NCI-H1105 treated with DMSO at 0.1 percent for 48 hours (cell line): ENCODE measurements at regions not wholly inside any gene's neighbourhood (a gene's known extent, or its start where the extent isn't known, plus 50 kb on each side); places are given as distances from the start of the nearest gene placed in this dataset.

Experiments used
- DNase-seq: peaks from one replicate; lab custom pipeline; 2025; lab: John Stamatoyannopoulos, UW

GRCh38 chr12:28824193-28824846 is 324.8 kb upstream of the FAR2 start:
- no peak for DNase-seq

GRCh38 chr12:28824849-28825248 is 324.2 kb upstream of the FAR2 start:
- no peak for DNase-seq

- no peak for DNase-seq
Measured at GRCh38 chr12:28826766-28827165, 322.3 kb upstream of the FAR2 start.

GRCh38 chr12:28827861-28828260 is 321.2 kb upstream of the FAR2 start:
- peak; percentile 1 for DNase-seq

- no peak for DNase-seq
Measured at GRCh38 chr12:28828318-28828717, 320.8 kb upstream of the FAR2 start.

- no peak for DNase-seq
Measured at GRCh38 chr12:28830491-28830890, 318.6 kb upstream of the FAR2 start.

- DNase-seq, result no peak
Measured at GRCh38 chr12:28844718-28845117, 304.4 kb upstream of the FAR2 start.

GRCh38 chr12:28851781-28852180 is 297.3 kb upstream of the FAR2 start:
- no peak for DNase-seq

- DNase-seq, result no peak
Measured at GRCh38 chr12:28855761-28856310, 293.2 kb upstream of the FAR2 start.

GRCh38 chr12:28857369-28857768 is 291.7 kb upstream of the FAR2 start:
- no peak for DNase-seq

GRCh38 chr12:28859551-28859950 is 289.5 kb upstream of the FAR2 start:
- DNase-seq, result no peak

- no peak for DNase-seq
Measured at GRCh38 chr12:28865776-28866175, 283.3 kb upstream of the FAR2 start.

- no peak for DNase-seq
Measured at GRCh38 chr12:28866296-28866695, 282.8 kb upstream of the FAR2 start.

GRCh38 chr12:28866715-28867503 is 282.2 kb upstream of the FAR2 start:
- DNase-seq, result no peak

GRCh38 chr12:28868414-28868813 is 280.7 kb upstream of the FAR2 start:
- DNase-seq, result no peak

GRCh38 chr12:28869197-28869596 is 279.9 kb upstream of the FAR2 start:
- no peak for DNase-seq

GRCh38 chr12:28870839-28871440 is 278.1 kb upstream of the FAR2 start:
- no peak for DNase-seq

GRCh38 chr12:28872654-28873268 is 276.3 kb upstream of the FAR2 start:
- DNase-seq, result peak; percentile 47

- no peak for DNase-seq
Measured at GRCh38 chr12:28874758-28875157, 274.3 kb upstream of the FAR2 start.

GRCh38 chr12:28876196-28876798 is 272.8 kb upstream of the FAR2 start:
- peak; percentile 54 for DNase-seq

GRCh38 chr12:28877854-28878253 is 271.2 kb upstream of the FAR2 start:
- no peak for DNase-seq

GRCh38 chr12:28878629-28879028 is 270.4 kb upstream of the FAR2 start:
- no peak for DNase-seq
